GM18499 (cell line): ENCODE measurements at regions not wholly inside any gene's neighbourhood (a gene's known extent, or its start where the extent isn't known, plus 50 kb on each side); places are given as distances from the start of the nearest gene placed in this dataset.

Experiments used
- ATAC-seq: cut with Tn5 transposase; IDR thresholded peaks from one replicate; pipeline ENCODE4 v1.9.1; 2021; ENCODE audit warnings: moderate number of reproducible peaks; ENCODE audit not compliant: insufficient read depth, unreplicated experiment

DNA sequence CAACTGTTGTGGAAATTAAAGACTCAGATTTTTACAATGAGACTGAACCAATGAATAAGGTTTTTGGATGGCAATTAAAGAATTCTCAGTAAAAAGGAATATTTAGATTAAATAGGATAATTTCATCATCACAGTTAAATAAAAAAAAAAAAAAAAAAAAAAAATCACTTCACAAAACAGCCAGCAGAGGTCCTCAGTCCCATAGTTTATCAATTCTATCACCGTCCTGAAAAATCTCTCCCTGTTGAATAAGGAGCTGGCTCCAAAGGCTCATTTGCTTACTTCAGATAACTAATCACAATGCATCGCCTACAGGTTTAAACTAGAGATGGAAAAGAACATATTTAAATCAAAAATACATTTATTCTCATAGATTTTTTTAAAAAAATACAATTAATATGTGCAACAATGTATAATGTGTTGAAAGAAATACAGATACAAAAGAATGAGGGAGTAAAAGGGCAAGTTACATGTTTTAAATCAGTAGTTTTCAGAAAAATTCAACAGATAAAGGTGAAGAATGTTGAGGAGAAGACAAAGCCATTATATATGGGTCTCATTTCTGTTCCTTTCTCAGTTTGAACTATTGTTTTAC, 175.8 kb upstream of the CHD1 start:
- no peak for ATAC-seq

DNA sequence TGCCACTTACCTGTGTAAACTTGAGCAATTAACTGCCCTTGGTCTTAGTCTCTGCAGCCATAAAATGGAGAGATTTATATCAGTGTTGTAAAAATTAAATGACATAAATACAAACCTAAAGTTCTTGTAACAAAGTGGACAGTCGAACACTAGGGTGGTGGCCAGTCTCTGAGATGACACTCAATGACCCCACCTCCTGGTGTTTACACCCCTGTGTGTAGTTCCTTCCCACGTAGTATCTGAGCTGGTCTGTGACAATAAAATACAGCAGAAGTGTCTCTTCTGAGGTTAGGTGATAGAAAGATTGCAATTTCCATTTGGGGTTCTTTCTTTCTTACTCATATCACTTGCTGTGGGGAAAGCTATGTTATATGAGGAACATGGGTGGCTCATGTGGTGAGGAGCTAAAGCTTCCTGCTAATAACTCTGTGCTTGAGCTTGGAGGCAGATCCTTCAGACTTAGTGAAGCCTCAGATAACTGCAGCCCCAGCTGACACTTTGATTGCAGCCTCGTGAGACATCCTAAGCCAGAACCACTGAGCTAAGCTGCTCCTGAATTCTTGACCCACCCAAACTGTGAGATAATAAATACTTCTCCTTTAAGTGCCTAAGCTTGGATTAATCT, 173.4 kb upstream of the CHD1 start:
- no peak for ATAC-seq

- ATAC-seq, result no peak
Measured at GRCh38 chr5:99099691-99100090, 170.9 kb upstream of the CHD1 start.

GRCh38 chr5:99089822-99090549, 161.2 kb upstream of the CHD1 start:
- ATAC-seq, result no peak

DNA sequence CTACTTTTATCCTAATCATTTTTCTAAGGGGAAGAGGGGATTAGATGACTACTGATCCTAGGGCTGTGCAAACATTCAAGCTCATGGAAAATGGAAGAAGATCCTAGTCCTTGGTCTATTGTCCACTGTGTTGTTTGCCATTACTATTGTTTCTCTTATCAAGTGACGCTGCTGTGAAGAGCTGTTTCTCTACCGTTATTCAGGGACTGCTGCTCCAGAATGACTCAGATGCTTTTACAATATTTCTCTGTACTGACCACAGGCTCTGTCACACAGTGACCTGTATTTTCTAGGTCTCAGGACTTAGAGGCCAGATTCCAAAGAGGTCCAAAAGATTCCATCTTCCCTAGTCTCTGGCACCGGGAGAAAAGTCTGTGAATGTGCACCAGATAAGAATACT, 159.5 kb upstream of the CHD1 start:
- ATAC-seq, result no peak

- ATAC-seq, result no peak
Measured at GRCh38 chr5:99083197-99083596, 154.4 kb upstream of the CHD1 start.

DNA sequence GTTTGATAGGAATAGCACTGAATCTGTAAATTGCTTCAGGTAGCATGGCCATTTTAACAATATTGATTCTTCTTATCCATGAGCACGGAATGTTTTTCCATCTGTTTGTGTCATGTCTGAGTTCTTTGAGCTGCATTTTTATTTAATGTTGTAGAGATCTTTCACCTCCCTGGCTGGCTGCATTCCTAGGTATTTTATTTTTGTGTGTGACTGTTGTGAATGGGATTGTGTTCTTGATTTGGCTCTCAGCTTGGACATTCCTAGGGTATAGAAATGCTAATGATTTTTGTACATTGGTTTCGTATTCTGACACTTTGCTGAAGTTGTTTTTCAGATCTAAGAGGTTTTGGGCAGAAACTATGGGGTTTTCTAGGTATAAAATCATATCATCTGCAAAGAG, 152.9 kb upstream of the CHD1 start:
- ATAC-seq, result no peak

DNA sequence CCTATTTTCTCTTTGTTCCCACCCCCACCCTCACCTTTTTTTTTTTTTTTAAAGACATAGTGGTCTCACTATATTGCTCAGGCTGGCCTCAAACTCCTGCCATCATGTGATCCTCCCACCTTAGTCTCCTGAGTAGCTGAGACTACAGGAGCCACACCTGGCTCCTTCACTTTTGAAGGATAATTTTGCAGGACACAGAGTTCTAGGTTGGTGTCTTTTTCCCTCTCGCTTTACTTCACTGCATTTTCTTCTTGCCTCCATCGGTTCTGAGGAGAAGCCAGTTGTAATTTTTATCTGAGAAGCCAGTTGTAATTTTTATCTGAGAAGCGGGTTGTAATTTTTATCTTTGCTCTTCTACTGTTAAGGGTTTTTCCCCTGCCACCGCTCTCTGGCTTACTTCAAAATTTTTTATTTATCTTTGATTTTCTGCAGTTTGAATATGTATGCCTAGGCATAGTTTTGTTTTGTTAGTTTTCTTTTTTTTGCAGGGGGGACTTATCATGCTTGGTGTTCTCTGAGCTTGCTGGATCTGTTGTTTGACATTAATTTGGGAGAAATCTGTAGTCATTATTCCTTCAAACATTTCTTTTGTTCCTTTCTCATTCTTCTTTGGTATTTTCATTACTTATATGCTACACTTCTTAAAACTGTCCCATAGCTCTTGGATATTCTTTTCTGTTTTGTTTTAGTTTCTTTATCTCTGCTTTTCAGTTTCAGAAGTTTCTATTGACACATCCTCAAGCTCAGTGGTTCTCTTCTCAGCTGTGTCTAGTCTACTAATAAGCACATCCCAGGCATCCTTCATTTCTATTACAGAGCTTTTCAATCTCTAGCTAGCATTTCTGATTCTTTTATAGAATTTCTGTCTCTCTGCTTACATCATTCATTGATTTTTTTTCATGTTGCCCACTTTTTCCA, 148.2 kb upstream of the CHD1 start:
- peak; percentile 81 for ATAC-seq

GRCh38 chr5:99072846-99073245, 144.0 kb upstream of the CHD1 start:
- ATAC-seq, result no peak

DNA sequence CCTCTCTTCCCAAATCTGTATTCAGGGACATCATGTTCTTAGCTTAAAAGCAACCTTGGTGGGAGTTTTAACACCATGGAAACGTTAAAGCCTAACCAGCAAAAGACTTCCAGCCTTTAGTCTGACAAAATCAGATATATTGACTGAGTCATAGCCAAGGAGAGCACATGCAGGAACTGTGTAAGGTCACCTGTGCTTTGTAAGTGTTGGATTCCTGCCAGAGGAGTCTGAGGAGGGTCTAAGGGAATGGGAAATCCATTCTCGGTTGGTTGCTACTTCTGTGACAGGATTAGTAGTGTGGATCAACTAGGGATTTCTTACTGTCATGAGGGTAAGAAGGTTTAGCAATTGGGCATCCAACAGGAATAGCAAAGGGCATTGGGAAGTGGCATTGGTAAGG, 142.0 kb upstream of the CHD1 start:
- ATAC-seq, result no peak

- no peak for ATAC-seq
Measured at GRCh38 chr5:99070362-99070761, 141.6 kb upstream of the CHD1 start.

DNA sequence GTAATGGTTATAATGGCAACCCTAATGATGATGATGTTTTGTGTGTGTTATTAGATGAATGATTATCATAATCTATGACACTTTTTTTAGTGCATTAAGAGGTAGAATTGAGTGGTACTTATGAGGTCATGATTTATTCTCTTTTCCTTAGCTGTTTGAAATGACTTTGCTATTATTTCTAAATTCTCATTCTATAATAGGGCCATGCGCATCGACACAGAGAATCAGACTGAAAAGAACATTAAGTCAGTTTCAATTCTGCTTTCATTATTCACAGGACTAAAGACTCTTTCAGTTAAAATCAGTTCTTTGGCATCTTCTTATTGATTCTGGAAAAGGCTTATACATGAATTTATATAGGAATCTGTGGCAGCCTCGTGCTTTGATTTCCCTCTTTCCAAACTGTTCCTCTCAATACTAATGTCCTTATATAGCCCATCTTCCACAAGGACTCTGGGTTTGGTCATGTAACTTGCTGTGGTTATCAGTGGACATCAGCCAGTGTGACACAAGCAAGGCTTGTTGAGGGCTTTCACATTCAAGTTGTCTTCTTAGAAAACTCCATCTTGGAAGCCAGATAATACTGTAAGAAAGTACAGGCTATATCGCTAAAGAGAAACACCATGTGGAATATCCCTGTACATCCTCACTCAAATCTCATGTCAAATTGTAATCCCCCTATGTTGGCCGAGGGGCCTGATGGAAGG, 140.3 kb upstream of the CHD1 start:
- ATAC-seq, result peak; percentile 80

DNA sequence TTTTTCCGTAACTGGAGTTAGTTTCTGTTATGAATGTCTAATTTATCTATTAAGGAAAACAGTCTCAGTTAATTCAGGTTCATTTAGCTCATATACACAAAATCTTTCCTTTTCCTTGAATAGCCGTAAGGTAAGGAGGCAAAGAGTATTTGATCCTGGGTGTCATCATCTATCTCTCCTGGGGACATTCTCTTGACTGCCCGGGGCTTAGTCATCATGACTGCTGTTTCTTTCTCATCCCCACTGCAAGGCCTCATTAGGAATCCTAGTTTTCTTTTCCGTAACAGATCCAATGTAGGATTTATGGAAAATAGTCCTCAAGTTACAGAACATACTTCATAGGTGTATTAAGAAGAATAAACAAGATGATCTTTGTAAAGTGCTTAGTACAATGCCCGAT, 134.9 kb upstream of the CHD1 start:
- no peak for ATAC-seq

DNA sequence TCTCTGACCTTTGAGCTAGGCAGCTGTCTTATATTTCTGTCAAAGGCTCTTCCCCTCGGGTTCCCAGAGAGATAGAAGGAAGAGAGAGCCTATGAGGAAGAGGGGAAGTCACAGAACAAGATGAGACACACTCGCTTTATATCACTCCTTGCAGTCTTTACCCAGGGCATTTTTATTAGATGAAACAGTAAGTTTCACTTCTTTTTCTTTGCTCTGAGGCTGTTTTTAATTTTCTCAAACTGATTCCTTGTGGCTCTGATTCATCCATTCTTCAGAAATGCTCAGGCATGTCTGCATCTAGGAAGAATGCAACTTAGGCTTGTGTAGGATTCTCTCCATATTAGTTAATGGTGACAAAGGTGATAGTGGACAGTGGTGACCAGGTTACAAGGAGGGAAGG, 132.9 kb upstream of the CHD1 start:
- no peak for ATAC-seq

DNA sequence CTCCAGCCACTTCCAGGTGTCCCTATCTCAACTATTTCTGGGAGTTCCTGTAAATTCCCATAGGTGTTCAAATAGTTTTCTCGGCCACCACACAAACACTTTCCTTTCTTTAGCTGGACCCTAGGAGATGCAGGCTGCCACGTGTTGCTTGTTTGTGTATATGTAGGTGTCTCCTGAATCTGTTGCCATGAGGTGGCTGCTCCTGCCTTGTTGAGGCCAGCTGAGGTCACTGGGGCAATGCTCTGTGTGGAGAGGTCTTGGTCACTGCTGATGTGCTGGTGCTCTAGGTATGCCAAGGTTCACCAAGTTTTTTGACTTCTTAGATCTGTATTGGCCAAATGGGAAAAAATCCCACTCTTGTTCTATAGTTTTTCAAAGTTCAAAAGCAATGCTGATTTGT, 132.5 kb upstream of the CHD1 start:
- ATAC-seq, result no peak

GRCh38 chr5:99060306-99061261, 131.8 kb upstream of the CHD1 start:
- ATAC-seq, result peak; percentile 68

- peak; percentile 38 for ATAC-seq
Measured at GRCh38 chr5:99059685-99060084, 130.9 kb upstream of the CHD1 start.

DNA sequence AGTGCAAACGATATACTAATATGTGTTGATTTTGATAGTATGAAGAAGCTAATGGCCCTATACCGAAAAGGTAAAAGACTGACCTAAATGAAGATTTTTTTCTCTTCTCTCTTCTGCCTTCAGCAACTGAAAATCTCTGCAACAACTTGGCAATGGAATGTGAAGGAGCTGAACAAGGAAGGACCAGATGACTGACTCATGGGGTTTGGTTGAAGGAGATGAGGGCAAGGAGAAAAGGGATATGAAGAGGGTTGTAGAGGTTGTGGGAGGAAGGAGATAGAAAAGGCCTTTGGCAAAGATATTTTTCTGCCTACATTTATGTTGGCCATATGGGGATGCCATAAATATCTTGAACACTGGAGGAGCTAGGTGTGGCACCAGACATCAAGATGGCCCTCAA, 129.7 kb upstream of the CHD1 start:
- ATAC-seq, result no peak

DNA sequence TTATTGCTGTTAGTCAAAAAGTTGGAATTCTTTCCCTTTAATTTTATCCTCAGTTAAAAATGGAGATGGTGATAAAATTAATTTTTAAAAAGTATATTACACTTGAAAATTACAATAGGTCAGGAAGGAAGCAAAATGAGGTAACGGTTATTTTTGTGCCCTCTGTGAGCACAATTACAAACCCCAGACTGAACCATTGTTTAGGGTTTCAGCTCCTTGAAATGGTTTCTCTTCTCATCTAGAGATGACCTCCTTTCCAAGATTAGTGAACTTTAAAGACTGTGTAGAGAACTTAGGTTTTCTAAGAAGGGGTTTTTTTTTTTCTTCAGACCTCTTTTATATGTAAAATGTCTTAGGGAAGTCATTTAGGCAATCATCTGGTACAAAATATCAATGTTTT, 126.2 kb upstream of the CHD1 start:
- ATAC-seq, result no peak
